ENCODE measurements at regions not wholly inside any gene's neighbourhood (a gene's known extent, or its start where the extent isn't known, plus 50 kb on each side); places are given as distances from the start of the nearest gene placed in this dataset.
A peak's percentile ranks its signal among the peaks of the same experiment; 100 is the strongest.

DNA sequence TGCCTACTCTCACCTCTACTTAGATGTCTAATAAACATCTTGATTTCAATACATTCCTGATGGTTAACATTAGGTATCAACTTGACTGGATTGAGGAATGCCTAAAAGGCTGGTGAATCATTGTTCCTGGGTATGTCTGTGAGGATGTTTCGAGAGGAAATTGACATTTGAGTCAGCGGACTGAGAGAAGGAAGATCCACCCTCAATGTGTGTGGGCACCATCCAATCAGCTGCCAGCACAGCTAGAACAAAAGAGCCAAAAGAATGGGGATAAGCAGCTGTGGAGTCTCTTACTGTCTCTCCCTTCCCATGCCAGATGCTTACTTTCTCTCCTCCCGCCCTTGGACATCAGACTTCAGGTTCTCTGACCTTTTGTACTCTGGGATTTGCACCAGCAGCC is 128.6 kb upstream of the HS3ST5 start:
- DNase-seq = no peak

DNA sequence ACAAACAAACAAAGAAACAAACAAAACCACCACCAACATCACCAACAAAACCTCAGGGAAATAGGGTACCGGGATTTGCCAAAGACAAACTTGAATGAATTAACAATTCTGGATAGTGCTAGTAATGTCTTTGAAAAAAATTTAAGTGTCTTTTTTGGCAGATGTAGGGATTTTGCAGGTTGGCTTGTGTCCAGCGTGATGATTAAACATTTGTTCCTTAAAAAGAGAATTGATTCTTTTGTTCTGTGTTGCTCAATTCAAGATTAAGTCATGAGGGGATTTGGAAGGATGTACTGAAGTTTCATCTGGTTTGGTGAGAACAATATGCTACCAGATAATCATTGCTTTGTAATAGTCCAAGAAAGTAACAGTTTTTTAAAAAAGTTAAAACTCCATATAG is 125.1 kb upstream of the HS3ST5 start:
- DNase-seq = no peak

DNA sequence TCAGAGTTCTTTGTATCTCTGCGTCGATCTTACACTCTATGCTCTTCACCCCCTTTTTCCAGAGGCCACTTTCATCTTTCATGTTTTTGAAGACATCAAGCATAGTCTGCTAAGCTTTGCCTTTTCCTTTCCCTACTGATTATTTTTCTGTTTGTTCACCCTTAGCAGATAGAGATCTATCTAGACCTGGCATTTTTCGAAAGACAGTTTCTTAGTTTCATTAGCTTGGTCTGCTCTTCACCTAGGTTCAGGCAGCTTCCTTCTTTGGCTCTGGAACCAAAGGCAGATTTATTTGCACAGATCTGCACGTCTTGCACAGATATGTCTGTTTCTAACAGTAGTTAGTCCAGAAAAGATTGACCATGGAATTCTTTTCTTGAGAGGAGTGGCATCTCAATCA is 122.7 kb upstream of the HS3ST5 start:
- DNase-seq = no peak

DNA sequence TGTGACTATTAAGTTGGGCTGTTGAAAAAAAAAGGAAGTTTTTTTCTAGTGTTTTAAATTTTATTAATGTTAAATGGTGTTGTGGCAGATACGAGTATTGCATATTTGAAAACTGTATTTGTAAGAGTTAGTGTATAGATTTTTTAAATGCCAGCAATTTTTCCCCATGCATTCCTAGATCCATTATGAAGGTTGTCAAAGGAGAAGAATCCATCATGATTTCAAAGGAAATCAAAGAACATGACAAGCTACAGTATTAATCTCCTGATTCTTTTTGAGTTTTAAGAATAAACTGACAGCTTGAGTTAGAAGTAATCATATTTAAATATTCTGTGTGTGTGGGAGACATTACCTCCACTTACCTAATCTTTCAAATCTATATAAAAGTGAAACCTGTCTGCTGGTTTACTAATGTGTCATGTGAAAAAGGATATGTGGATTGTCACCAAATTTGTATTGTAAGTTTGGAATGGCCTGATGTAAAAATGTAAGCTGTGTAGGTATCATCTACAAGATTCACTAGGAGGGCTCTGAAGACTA is 111.0 kb upstream of the HS3ST5 start:
- DNase-seq = no peak

DNA sequence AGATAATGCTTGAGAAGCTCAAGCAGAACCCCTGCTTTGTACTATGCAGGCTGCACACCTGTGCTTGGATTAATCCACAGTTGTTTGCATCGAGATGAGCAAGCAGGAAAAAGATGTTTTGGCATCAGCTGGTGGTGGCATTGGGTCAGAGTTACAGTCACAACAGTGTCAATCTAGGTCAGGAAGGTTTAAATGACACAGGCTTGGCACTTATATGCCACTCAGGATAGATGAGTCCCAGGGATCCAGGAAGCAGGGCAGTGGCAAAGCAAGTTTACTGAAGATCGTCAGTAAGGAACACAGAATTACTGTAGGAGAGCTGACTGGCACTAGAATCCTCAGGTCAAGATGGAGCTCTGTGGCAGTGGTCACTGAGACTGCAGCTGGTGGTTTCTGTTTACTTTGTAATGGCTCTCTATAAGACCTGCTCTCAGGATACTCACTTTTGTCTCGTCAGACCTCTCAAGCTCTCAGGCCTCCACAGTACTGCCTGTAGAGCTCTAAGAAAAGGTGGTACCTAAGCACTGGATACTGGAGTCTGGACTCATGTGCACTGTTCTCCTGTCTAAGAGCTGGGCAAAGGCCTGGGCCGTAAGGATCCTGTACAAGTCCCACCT is 110.1 kb upstream of the HS3ST5 start:
- peak in 1 of 2 experiments; percentile 23 for DNase-seq

DNA sequence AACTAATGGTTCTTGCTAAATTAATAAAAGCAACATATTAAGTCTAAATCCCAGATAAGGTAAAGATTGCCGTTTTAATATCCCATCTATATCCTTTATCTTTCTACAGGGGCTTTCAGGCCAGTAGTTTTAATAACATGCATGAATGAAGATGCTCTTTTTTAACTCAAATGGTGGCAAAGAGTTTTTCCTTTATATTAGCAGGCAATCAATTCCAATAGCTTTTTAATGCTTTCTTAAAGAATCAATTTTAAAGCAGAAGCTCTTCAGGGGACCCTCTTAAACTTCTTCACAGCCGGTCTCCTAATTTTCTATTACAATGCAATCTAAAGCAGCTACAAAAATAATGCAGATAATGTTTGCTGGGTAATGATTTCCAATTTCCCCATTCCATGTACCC is 107.8 kb upstream of the HS3ST5 start:
- no peak for DNase-seq

DNA sequence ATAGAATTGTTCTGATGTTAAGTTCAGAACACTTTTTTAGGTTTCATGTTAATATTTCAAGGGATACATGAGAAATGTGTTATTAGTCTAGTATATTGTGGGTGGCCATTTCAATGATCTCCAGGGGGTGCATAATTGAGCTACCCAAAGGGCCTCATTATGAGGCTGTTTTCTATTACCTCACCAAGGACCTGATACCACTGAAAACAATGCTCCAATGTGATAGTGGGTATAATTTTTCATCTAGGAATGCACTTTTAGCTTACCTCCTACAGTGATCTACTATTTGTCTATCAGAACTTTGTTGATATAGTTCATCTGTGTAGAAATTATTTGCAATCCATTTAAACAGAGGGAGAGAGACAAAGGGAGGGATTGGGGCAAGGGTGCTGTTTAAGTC is 106.8 kb upstream of the HS3ST5 start:
- DNase-seq = no peak

DNA sequence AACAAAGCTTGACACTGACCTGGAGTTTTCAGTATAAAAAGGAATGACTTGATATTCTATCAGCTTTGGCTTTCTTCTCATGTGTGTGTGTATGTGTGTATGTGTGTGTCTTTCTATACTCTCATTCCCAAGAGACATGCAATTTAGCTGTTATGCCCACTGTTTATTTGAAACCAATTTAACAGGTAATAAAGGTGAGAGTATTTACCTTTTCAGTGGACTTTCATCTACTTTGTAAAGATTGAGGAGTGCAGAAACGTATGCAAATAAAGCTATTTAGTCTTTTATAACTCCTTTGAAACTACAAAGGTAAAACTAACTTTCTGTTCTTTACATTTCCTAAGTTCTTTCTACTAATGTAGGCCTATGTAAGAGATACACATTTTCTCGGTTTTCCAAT is 103.5 kb upstream of the HS3ST5 start:
- DNase-seq = no peak

DNA sequence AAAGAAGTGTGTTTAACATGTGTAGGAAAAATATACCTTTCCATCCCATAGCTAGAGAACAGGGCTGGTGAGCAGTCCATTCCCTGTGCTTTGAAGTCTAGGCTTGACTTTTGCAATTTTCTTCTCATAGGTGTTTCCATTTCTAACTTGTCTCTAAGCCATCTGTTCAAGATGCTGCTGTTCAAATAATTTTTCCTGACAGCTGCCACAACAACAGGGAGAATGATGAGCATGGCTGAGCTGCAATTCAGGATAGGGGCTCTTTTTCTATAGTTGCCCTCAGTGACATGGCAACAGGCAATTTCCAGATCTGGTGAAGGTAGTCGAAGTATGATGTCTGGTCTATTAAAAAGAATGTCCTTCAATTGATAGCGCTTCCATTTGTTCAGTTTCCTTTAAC is 103.0 kb upstream of the HS3ST5 start:
- no peak for DNase-seq

DNA sequence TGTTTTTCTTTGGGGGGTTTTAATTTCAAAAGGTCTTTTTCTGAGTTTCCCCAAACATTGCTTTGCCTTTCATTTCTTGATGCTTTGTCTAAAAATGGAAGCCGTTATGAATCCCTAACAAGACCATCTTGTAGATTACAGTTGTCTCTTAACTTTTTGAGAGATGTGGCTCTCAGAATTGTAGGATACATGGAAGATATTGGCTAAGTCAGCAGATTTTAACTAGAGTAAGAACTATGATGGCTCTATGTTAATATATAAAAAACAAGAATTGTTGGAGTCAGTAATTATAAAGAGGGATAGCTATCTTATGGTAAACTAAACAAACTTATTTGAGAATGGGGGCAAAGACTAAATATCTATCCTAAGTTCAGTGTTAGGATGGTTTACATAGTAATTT is 96.6 kb upstream of the HS3ST5 start:
- no peak for DNase-seq

DNA sequence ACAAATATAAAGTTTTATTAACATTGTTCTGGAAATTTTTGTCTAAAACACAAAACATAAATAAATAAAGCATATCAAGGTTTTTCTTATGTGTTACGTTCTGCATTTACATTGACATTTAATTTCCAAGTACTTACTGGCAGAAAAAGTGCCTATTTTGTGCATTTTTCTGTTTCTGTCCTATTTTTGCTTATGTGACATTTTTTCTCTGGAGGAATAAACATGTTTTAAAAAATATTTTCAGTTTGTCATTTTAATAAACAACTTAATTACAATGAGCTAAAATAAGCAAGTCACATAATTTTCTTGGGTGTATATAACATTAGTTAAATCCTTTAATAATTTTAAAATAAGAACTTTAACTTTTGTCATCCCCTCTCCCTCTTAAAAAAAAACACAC is 94.4 kb upstream of the HS3ST5 start:
- DNase-seq = no peak

DNA sequence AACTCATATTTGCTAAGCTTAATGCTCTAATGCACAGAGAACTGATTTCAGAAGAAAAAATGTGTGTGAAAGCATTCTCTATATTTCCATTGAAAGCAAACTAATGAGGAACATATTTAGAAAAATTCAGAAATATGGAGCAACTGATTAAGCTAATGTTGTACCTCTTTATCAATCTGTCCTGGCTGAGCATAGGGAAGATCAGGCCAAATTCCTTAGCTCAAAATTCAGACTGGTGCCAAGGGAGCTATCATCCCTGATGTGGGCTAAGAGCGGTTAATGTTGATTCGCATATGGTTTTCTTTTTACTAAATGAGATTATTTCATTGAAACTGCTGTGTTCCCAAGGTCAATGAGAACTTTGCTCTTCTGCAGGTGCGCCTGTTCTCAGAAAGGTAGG is 93.9 kb upstream of the HS3ST5 start:
- no peak for DNase-seq

DNA sequence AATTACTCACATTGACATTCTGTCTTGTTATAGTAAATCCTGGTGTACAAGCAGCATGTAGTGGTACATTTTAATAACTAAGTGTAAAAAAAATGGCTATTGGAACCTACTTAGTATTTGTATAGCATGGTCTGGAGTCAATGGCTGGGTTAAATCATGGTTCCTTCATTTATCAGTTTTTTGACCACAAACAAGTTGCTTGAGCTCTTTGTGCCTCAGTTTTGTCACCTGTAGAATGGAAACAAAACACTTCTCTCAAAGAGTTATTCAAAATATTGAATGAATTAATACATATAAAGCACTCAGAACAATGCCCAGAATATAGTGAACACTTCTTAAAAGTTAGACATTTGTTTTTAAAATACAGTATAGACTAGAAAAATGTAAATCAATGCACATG is 93.2 kb upstream of the HS3ST5 start:
- no peak for DNase-seq

DNA sequence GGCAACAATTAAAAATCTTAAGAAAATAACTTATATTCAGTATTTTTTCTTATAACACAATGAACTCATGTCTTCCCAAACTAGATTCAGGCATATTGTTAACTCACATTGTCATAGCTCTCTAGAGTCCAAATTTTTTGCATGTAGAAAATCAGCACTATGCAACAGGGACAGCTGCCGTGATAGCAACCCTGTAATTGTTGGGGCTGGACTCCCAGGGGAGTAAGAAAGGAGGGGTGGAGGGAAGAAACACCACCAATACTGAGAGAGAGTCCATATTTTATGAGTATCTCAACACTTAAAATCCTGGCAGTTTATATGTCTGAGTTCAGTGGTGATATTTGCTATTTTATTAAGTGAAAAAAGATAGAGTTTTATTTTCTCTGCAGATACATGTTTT is 89.6 kb upstream of the HS3ST5 start:
- no peak for DNase-seq

DNA sequence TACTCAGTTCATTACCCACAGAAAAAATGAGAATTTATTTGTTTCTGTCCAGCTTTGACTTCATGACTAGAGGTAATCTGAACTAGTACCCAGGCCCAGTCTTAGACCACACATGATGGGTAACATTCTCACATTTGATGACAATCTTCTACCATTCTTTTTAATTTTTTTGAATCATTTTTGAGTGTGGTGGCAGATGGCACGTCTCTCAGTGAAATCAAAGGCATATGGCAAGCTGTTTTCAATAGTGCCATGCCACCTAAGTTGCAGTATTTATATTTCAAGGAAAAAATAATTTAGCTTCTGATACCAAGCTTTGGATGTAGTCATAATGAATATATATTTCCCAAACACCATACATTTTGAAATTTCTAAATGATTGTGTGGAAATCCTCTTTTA is 88.8 kb upstream of the HS3ST5 start:
- no peak for DNase-seq

DNA sequence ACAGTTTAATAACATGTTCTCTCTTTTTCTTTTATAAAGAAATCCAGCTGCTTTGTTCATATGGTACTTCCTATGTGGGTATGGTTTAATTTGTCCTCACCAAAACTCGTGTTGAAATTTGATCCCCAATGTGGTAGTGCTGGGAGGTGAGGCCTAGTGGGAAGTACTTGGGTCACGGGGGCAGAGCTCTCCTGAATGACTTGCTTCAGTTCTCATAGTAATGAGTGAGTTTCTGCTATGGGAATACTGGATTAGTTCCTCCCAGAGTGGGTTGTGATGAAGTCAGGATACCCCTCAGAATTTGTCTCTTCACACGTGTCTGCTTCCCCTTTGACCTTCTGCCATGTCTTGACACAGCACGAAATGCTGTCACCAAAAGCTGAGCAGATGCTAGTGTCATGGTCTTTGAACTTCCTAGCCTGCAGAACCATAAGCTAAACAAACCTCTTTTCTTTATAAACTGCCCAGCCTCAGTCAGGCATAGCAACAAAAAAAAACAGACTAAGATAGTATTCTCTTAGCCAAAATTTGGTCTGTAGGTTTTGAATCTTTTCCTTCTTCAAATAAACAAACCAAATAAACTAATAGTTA is 87.8 kb upstream of the HS3ST5 start:
- DNase-seq = no peak

DNA sequence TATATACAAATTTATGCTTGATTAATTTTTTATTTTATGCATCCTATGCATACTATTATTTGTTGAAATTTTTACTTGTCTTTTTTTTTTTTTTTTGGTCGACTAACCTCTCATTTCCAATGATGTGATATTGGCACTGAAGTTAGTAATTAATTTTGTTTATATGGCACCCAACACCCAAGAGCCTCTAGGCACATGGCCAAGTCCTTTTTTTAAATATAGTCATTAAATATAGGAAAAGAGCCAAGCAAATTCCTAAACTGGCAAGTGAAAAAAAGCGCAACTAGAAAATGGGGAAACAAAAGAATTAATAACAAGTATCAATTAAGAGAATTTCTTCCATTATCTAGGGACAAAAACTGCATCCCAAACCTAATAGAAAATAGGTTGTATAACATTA is 85.5 kb upstream of the HS3ST5 start:
- DNase-seq = no peak

DNA sequence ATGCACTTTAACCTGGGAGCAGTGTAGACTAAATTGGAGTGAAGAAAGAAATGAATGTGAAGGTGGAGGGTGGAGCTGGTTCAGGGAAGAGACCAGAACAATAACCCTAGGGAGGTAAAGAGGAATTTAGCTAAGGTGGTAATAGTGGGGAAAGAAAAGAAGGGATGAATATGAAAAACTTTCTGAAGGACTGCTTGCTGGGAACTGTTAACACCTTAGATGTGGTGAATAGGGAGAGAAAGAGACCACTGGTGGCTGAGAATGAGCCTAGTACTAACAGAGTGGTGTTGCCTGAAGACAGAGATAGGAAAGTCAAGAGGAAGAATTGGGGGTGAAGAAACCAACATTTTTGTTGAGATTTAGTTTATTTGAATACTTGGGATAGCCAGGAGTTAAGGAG is 78.4 kb upstream of the HS3ST5 start:
- DNase-seq = no peak

DNA sequence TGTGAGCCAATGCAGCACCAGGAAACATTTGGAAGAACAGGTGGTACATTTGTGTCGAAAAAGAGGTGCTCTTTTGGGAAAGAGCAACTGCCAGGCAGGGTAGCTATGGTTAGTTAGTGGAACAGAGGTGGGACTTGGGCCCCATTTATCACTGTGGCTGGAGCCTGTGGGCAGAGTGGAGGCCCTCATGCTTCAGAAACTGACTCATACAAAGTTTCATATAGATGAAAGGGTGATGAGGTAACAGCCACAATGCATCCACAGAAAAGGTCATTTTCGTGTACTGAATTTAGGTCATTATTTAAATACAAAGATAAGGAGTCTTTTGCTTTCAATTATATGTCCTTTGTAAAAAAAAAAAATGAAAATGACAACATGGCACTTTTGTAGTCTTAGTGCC is 76.4 kb upstream of the HS3ST5 start:
- no peak for DNase-seq

DNA sequence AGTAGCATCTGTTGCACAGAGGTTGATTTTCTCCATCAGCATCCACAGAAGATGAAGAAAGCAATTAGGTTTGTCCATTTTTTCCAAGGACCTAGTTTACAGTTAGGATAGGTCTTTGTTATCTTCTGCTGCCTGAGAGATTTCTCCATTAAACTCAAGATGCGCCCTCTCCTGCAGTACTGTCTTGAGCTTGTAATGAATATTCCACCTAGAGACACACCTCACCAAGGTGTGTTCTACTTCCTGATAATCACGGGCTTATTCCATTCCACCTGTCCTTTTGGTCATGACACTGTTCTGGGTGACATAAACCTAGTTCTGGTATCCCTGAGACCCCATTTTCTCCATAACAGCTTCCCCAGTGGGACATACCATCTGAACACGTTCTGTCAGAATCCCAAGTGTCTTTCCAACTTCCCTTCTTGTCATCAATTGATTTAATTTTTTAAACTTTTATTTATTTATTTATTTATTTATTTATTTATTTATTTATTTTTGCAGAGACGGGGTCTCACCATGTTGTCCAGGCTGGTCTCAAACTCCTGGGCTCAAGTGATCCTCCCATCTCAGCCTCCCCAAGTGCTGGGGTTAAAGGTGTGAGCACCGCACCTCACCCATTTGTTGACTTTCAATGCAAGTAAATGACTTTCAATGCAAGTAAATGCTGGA is 75.6 kb upstream of the HS3ST5 start:
- DNase-seq = no peak

DNA sequence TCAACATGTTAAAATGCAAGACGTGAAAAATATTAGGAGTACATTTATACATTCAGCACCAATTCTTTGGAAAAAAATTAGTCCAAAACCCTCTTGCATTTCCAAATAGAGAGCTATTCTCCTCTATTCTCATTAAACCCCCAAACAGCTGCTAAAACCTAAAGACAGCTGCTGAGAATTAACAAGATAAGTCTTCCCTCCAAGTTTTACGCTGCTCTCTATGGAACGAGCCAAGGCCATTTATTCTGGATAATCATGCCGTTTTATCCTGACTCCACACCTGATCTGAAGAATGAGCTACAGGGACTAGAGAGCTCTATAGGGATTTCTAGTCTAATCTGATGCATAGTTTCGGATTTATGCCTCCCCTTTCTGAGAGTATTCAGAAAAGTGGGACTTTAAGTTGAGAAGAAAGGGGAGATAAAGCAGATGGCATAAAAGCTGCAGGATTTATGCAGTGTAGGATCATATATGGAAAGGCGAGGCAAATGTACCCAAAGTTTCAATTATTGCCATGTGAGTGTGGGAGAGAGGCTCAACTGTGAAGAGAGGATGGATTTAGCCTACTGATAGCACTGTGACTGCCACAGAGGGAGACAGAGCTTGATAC is 64.7 kb upstream of the HS3ST5 start:
- no peak for DNase-seq

DNA sequence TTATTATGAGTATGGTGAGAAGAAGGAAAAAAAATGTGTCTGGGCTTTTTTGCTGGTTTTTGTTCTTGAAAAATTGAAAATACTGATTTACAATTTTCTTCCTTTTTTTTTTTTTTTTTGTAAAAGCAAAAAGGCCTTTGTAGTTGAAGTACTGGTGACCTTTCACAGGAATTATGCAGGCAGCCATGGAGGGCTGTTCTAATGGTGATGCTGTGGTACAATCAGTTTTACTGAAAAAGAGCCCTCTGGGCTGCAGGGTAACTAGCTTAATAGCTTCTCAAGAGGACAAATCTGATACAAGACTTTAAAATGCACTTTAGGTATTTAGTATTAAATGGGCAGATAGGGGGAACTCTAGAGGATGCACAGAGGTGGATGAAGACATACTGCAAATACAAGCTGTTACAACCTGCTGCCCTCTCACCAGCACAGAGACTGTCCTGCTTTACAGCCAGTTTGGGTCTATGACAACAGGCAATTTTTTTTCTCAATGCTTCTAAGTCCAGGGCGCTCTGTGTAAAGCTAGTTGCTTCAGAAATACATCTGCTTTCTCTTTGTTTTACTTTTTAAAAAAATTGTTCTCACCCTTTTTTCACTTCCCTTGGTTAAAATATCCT is 61.6 kb upstream of the HS3ST5 start:
- DNase-seq = no peak

DNA sequence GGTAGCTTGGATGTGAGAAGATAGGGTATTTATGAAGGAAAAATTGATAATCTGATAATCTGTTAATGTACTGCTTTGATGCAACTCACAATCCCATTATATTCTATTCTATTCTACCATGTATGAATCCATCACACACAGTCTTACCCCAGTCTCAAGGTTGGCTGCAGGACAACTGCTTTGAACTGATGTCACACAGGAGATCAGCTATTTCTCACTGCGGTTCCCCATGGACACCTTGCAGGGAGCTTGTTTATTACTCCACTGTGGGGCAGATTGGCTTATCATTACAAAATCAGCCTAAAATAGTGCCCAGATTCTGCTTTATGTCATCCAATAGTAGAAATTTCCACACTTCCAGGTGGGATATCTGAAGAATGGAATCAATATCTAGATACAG is 61.0 kb upstream of the HS3ST5 start:
- DNase-seq = no peak

DNA sequence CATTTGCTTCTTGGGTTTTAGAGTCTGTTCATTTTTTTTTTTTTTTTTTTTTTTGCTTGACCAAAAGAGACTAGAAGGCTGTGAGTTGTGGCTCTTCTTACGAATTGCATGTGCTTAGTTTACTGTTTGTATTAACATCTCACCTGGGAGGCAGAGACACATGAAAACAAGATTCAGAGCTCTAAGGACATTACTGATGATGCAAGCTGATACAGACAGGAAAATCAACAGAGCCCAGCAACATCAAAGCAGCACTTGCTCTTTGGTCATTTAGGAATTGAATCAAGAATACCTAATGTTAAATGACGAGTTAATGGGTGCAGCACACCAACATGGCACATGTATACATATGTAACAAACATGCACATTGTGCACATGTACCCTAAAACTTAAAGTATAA is 55.7 kb upstream of the HS3ST5 start:
- no peak for DNase-seq

Data from SHP77 (cell line).